ENCODE measurements at regions not wholly inside any gene's neighbourhood (a gene's known extent, or its start where the extent isn't known, plus 50 kb on each side); places are given as distances from the start of the nearest gene placed in this dataset.

DNA sequence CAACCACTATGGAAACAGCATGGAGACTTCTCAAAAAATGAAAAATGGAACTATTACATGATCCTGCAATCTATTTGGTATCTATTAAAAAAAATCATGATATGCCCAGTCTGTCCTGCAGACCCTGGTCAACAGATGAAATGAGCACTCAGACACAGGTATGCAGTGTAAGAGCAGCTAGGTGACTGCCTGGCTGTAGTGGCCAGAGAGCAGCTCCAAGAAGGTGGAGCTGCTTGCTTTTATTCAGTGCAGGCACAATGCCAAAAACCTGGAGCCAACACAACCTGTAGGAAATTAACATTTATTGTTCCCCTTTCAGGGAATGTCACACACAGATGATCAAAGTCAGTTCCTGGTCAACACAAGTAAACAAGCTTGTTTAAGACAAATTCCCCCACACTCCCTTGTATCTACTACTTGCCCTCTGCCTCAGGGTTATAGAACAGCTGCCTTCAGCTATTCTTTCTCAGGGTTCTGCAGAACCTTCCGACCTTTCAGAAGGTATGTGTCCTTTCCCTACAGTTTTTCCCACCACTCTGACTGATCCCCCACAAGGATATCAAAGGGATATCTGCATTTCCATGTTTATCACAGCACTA is 933.7 kb upstream of the SLITRK5 start:
- no peak for DNase-seq (ENCODE audit: low read depth in 2 of 2)

DNA sequence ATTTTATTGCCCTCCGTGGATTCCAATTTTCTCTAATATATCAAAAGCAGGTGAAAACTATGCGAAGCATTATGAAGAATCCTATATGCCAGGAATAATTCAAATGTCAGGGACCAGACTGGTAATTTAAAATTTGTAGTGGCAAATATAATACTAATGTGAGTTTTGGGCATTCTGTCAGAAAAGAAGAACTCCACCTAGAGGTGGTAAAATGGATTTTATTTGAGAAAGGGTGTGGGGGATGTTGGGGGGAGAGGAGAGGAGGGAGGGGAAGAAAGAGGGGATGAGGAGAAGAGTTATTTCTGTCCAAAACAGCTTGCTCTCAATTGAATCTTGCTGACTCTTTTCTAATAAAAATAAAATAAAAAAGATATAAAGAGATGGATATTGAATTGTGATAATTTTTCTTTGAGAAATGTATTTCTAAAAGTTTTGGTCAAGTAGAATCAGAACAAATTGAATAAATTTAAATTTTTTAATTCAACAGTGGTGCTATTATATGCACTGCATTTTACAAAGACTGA is 929.3 kb upstream of the SLITRK5 start:
- DNase-seq (ENCODE audit: low read depth in 2 of 2): no peak

- DNase-seq (ENCODE audit: low read depth in 2 of 2): peak in 1 of 2 donors; percentile 0
These were observed 913.8 kb upstream of the SLITRK5 start for GRCh38 chr13:86757236-86757978.

GRCh38 chr13:86758116-86758515 is 913.1 kb upstream of the SLITRK5 start:
- DNase-seq (ENCODE audit: low read depth in 2 of 2): no peak

- no peak for DNase-seq (ENCODE audit: low read depth in 2 of 2)
These were observed 910.6 kb upstream of the SLITRK5 start for GRCh38 chr13:86760620-86761019.

- no peak for DNase-seq (ENCODE audit: low read depth in 2 of 2)
These were observed 905.7 kb upstream of the SLITRK5 start for GRCh38 chr13:86765462-86765861.

GRCh38 chr13:86788616-86789015 is 882.6 kb upstream of the SLITRK5 start:
- DNase-seq (ENCODE audit: low read depth in 2 of 2): no peak

GRCh38 chr13:86792153-86792651 is 879.0 kb upstream of the SLITRK5 start:
- no peak for DNase-seq (ENCODE audit: low read depth in 2 of 2)

DNA sequence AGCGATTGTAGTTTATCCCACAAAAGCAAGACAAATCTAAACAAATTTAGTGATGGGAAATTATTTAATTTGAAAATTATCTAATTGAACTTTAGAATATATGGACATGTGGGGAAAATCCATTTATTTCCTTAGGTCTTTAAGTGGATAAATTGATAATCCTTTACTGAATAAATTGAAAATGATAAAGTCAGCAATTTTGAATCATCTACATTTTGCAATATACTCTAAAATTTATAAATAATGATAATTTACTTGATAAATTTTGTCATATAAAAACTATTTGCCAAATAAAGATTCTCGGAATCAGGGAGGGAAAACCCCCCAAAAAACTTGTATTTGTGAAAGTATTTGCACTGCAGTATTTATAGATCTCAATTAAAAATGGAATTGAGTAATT is 875.3 kb upstream of the SLITRK5 start:
- no peak for DNase-seq (ENCODE audit: low read depth in 2 of 2)

GRCh38 chr13:86810361-86810760 is 860.8 kb upstream of the SLITRK5 start:
- no peak for DNase-seq (ENCODE audit: low read depth in 2 of 2)

DNA sequence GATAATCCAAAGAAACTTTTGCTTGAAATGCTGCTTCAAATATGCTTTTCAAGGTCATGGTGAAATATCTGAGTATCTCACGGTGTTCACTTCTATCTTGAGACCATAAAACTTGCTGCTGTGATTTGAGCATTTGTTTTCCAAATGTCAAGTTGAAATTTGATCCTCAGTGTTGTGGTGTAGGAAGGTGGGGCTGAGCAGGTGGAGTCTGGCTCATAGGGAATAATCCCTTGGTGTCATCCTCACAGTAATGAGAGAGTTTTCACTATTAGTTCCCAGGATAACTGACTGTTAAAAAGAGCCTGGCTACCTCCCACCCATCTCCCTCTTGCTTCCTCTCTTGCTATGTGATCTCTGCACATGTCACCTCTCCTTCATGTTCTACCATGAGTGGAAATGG is 858.0 kb upstream of the SLITRK5 start:
- DNase-seq (ENCODE audit: low read depth in 2 of 2): no peak

- no peak for DNase-seq (ENCODE audit: low read depth in 2 of 2)
These were observed 845.8 kb upstream of the SLITRK5 start for GRCh38 chr13:86825410-86825809.

DNA sequence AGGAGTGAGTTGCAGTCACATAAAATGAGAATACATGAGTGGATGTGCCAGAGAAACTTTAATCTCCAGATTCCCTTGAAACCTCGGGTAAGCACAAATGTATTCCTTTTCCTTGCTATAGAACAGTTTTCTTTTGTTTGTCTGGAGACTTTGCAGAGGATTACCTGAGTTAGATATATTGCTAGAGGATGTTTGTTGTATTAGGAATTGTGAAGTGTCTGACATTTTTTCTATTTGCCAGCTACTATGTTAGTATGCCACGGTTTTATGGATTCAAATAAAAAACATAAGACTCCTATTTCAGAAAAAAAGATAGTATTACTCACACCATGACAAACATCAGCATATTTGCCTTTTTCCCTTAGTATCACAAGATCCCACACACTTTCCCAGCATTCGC is 844.9 kb upstream of the SLITRK5 start:
- no peak for DNase-seq (ENCODE audit: low read depth in 2 of 2)

GRCh38 chr13:86830046-86830445 is 841.1 kb upstream of the SLITRK5 start:
- DNase-seq (ENCODE audit: low read depth in 2 of 2): no peak

DNA sequence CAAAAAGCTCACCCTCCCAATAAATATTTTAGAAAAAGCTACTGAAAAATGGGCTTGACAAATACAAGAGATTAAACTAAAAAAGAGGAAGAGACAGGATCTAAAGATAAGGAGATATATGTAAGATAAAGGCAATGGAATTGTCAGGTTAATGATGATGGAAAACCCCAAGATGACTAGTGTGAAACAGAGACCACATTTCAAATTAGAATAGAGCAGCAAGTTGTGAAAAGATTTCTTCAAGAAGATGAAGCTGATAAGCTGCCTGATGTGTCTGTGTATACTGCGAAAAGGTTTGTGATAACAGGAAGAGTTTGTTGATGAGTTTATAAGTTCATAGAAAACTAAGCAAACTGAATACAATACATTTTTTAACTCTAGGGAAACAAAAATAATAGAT is 840.1 kb upstream of the SLITRK5 start:
- DNase-seq (ENCODE audit: low read depth in 2 of 2): no peak

GRCh38 chr13:86838411-86839120 is 832.6 kb upstream of the SLITRK5 start:
- no peak for DNase-seq (ENCODE audit: low read depth in 2 of 2)

- no peak for DNase-seq (ENCODE audit: low read depth in 2 of 2)
These were observed 832.0 kb upstream of the SLITRK5 start for GRCh38 chr13:86839221-86839620.

GRCh38 chr13:86840250-86841191 is 830.6 kb upstream of the SLITRK5 start:
- no peak for DNase-seq (ENCODE audit: low read depth in 2 of 2)

DNA sequence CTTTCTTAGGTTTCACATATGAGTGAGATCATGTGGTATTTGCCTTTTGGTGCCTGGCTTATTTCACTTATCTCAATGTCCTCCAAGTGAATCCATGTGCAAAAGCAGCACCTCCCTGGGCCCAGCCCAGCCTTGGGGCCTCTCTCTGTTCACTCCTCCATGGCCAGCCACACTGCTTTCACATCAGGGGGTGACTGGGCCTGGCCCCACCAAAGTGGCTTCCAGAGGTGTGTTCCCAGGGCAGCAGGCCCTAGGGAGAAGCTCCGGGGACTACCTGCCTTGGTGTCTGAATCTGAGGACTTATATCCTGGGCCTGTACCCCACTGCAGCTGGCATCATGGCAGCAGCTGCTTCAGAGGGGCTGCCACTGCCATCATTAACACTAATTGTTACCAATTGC is 829.9 kb upstream of the SLITRK5 start:
- no peak for DNase-seq (ENCODE audit: low read depth in 2 of 2)

GRCh38 chr13:86846501-86846900 is 824.7 kb upstream of the SLITRK5 start:
- no peak for DNase-seq (ENCODE audit: low read depth in 2 of 2)

- DNase-seq (ENCODE audit: low read depth in 2 of 2): no peak
These were observed 822.5 kb upstream of the SLITRK5 start for GRCh38 chr13:86848716-86849115.
